Right renal pelvis (tissue), 4 donors: ENCODE measurements at regions not wholly inside any gene's neighbourhood (a gene's known extent, or its start where the extent isn't known, plus 50 kb on each side); places are given as distances from the start of the nearest gene placed in this dataset.
"Not testable (repeated sequence)": the region's sequence is repeated elsewhere in the genome, so short reads cannot be mapped to it uniquely, and the experiment has no call there.

ENCODE experiments used
- DNase-seq, 4 donors: peaks; one replicate each; pipeline ENCODE4 v3.0.0-alpha.2; 2013; ENCODE audit warnings: low read depth in 4 of 4, low spot score in 3 of 4, missing footprints in 1 of 4

GRCh38 chr10:78645169-78645686 lies 423.5 kb upstream of the ZMIZ1 start:
- DNase-seq: no peak

- no peak for DNase-seq
Observed at GRCh38 chr10:78645975-78646374, 422.8 kb upstream of the ZMIZ1 start.

GRCh38 chr10:78648256-78648860 lies 420.4 kb upstream of the ZMIZ1 start:
- no peak for DNase-seq

- no peak for DNase-seq
Observed at GRCh38 chr10:78649429-78649828, 419.3 kb upstream of the ZMIZ1 start.

GRCh38 chr10:78650122-78650521 lies 418.6 kb upstream of the ZMIZ1 start:
- DNase-seq: no peak

GRCh38 chr10:78651287-78651686 lies 417.5 kb upstream of the ZMIZ1 start:
- no peak for DNase-seq

- no peak for DNase-seq
Observed at GRCh38 chr10:78653555-78653954, 415.2 kb upstream of the ZMIZ1 start.

- DNase-seq: no peak
Observed at GRCh38 chr10:78654047-78654590, 414.6 kb upstream of the ZMIZ1 start.

GRCh38 chr10:78655979-78656378 lies 412.8 kb upstream of the ZMIZ1 start:
- DNase-seq: no peak

GRCh38 chr10:78656417-78657162 lies 412.2 kb upstream of the ZMIZ1 start:
- peak; percentile 71 to 87 (median 81) for DNase-seq

- DNase-seq: no peak
Observed at GRCh38 chr10:78657163-78657861, 411.5 kb upstream of the ZMIZ1 start.

- DNase-seq: no peak
Observed at GRCh38 chr10:78657862-78658165, 411.0 kb upstream of the ZMIZ1 start.

GRCh38 chr10:78658645-78659597 lies 409.8 kb upstream of the ZMIZ1 start:
- DNase-seq: no peak

- DNase-seq: no peak
Observed at GRCh38 chr10:78659598-78659967, 409.2 kb upstream of the ZMIZ1 start.

- DNase-seq: no peak
Observed at GRCh38 chr10:78660446-78661106, 408.2 kb upstream of the ZMIZ1 start.

GRCh38 chr10:78663721-78664120 lies 405.0 kb upstream of the ZMIZ1 start:
- DNase-seq: no peak

- no peak for DNase-seq
Observed at GRCh38 chr10:78664929-78665553, 403.7 kb upstream of the ZMIZ1 start.

- DNase-seq: no peak
Observed at GRCh38 chr10:78672918-78673317, 395.8 kb upstream of the ZMIZ1 start.

GRCh38 chr10:78681141-78681540 lies 387.6 kb upstream of the ZMIZ1 start:
- DNase-seq: not testable (repeated sequence)
